Fibroblast of pulmonary artery (primary cell): ENCODE measurements at regions not wholly inside any gene's neighbourhood (a gene's known extent, or its start where the extent isn't known, plus 50 kb on each side); places are given as distances from the start of the nearest gene placed in this dataset.
"Not testable (repeated sequence)": the region's sequence is repeated elsewhere in the genome, so short reads cannot be mapped to it uniquely, and the experiment has no call there.

ENCODE experiments used
- DNase-seq: peaks from one replicate; pipeline ENCODE4 v3.0.0-alpha.2; 2010; ENCODE audit warnings: low read depth
- H3K4me3 ChIP-seq: replicated peaks from 2 replicates; pipeline ENCODE4 v1.5.1; 2011; ENCODE audit warnings: low read depth, mild to moderate bottlenecking, control low read depth, low read length, moderate library complexity
- CTCF ChIP-seq: IDR thresholded peaks from 2 replicates; pipeline ENCODE4 v1.5.1; 2011; ENCODE audit warnings: mild to moderate bottlenecking, control low read depth, low read length, inconsistent platforms; ENCODE audit errors: missing control alignments

- TF ChIP-seq CTCF: no peak
- DNase-seq: no peak
- no peak overlapping the region for H3K4me3 ChIP-seq
Measured at GRCh38 chr19:30286378-30286777, 85.8 kb upstream of the ZNF536 start.

GRCh38 chr19:30287259-30287658 lies 84.9 kb upstream of the ZNF536 start:
- TF ChIP-seq CTCF: no peak
- H3K4me3 ChIP-seq: no peak overlapping the region
- no peak for DNase-seq

GRCh38 chr19:30287973-30288372 lies 84.2 kb upstream of the ZNF536 start:
- TF ChIP-seq CTCF: no peak
- DNase-seq: no peak
- H3K4me3 ChIP-seq: no peak overlapping the region

DNA sequence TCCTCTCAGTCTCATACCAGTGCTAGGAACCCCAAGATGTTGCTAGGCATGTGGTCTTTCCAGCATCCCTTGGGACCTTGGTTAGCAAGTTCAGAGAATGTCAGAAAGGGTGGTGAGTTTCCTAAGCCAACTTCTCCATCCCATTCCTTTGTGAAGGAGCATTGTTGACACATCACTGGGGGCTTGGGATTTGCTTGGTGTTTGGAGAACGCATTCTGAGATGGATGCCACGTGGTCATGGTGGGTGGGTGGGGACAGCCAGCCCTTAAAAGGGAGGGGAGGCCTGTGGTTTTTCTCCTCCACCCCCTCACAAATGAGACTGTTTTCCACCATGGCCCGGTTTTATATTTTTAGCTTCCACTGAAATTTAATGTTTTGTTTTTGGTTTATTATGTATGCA lies 83.3 kb upstream of the ZNF536 start:
- DNase-seq: no peak

GRCh38 chr19:30289336-30289735 lies 82.8 kb upstream of the ZNF536 start:
- TF ChIP-seq CTCF: no peak

More for the DNA sequence above, 83.3 kb upstream of the ZNF536 start:
- TF ChIP-seq CTCF: no peak
- H3K4me3 ChIP-seq: no peak overlapping the region

DNA sequence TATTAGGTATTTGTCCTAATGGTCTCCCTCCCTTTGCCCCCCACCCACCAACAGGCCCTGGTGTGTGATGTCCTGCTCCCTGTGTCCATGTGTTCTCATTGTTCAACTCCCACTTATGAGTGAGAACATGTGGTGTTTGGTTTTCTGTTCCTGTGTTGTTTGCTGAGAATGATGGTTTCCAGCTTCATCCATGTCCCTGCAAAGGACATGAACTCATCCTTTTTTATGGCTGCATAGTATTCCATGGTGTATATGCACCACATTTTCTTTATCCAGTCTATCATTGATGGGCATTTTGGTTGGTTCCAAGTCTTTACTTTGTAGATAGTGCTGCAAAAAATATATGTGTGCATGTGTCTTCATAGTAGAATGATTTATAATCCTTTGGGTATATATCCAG lies 81.4 kb upstream of the ZNF536 start:
- not testable (repeated sequence) for DNase-seq, H3K4me3 ChIP-seq

More at GRCh38 chr19:30289336-30289735, 82.8 kb upstream of the ZNF536 start:
- no peak for DNase-seq
- no peak overlapping the region for H3K4me3 ChIP-seq

GRCh38 chr19:30293051-30293785 lies 79.0 kb upstream of the ZNF536 start:
- no peak for TF ChIP-seq CTCF
- DNase-seq: no peak
- no peak overlapping the region for H3K4me3 ChIP-seq
